DOHH2 (cell line): ENCODE measurements at regions not wholly inside any gene's neighbourhood (a gene's known extent, or its start where the extent isn't known, plus 50 kb on each side); places are given as distances from the start of the nearest gene placed in this dataset.

Source experiments
- EZH2phosphoT487 ChIP-seq: fragments of 200-600 bp; sonication (generic); IDR thresholded peaks from 2 replicates; pipeline ENCODE4 v1.6.1; 2017; ENCODE audit warnings: borderline replicate concordance, mild to moderate bottlenecking, antibody characterized with exemption, low read length, moderate library complexity, mixed read lengths
- TF ChIP-seq, protein P1 (sequence below): fragments of 200-600 bp; sonication (generic); IDR thresholded peaks from one replicate; pipeline ENCODE4 v1.5.1; 2014; ENCODE audit warnings: antibody characterized with exemption, mild to moderate bottlenecking, low read depth, low read length; ENCODE audit not compliant: poor library complexity, severe bottlenecking

DNA sequence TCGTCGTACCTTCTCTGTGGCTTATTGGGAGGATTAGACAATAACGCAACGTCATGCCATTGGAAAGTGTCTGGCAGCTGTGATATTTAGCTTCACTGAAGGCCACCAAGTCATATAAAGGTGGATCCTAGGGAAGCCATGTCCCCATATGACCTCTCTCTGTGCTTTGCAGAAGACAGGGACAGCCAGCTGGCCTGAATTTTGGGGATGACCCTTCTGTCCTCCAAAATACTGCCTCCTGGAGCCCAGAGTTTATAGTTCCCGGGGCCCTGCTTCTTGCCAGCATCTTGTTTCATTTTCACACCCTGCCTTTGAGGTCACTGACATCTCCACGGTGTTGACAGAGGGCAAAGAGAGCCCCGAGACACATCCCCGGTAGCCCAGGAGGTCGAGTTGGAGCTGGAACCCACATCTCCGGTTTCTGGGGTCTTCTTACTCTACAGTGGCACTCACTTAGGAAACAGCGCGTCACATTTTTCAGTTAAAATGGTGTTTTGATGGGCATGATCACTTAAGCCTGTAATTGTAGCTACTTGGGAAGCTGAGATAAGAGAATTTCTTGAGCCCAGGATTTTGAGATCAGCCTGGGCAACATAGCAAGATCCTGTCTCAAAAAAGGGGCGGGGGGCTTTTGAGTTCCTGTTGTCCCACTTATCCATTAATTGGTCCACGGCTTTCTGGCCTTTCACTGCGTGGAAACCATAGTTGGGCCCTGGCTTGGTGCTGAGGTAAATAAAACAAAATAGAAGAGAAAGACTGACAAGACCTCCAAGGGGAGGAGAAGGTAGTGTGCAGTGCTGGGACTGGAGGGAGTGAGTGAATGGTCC lies 101.1 kb downstream of the DDX1 start:
- TF ChIP-seq EZH2phosphoT487 = no peak
- TF ChIP-seq, protein P1, sequence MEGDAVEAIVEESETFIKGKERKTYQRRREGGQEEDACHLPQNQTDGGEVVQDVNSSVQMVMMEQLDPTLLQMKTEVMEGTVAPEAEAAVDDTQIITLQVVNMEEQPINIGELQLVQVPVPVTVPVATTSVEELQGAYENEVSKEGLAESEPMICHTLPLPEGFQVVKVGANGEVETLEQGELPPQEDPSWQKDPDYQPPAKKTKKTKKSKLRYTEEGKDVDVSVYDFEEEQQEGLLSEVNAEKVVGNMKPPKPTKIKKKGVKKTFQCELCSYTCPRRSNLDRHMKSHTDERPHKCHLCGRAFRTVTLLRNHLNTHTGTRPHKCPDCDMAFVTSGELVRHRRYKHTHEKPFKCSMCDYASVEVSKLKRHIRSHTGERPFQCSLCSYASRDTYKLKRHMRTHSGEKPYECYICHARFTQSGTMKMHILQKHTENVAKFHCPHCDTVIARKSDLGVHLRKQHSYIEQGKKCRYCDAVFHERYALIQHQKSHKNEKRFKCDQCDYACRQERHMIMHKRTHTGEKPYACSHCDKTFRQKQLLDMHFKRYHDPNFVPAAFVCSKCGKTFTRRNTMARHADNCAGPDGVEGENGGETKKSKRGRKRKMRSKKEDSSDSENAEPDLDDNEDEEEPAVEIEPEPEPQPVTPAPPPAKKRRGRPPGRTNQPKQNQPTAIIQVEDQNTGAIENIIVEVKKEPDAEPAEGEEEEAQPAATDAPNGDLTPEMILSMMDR = no peak
